K562 (cell line): ENCODE measurements at regions not wholly inside any gene's neighbourhood (a gene's known extent, or its start where the extent isn't known, plus 50 kb on each side); places are given as distances from the start of the nearest gene placed in this dataset.

Source experiments
- ATF1 ChIP-seq, 2 experiments: fragments of 450-650 bp in 1 of 2; IDR thresholded peaks; 2 replicates each; pipeline ENCODE4 v1.6.1; 2016; ENCODE audit warnings: missing compliant biosample characterization in 1 of 2, missing genetic modification characterization in 1 of 2
- CEBPB ChIP-seq: fragments of 450-650 bp; IDR thresholded peaks from 2 replicates; pipeline ENCODE4 v1.6.1; 2016; ENCODE audit warnings: missing genetic modification characterization, missing compliant biosample characterization
- DMBX1 ChIP-seq: fragments of 250-450 bp; sonication (Bioruptor Pico); IDR thresholded peaks from 2 replicates; pipeline ENCODE4 v1.8.0; 2022; ENCODE audit warnings: inconsistent platforms, mild to moderate bottlenecking, moderate library complexity, borderline replicate concordance
- ELF4 ChIP-seq: fragments of 450-650 bp; formaldehyde crosslinking; IDR thresholded peaks from 2 replicates; pipeline ENCODE4 v1.4.0; 2022; ENCODE audit warnings: missing genetic modification characterization
- FUS ChIP-seq: fragments of 200-400 bp; formaldehyde crosslinking; optimal IDR thresholded peaks from 2 replicates; pipeline ENCODE3; 2017; ENCODE audit warnings: low read depth, low read length
- HNRNPL ChIP-seq: fragments of 200-400 bp; formaldehyde crosslinking; IDR thresholded peaks from 2 replicates; pipeline ENCODE4 v1.6.1; 2017; ENCODE audit warnings: low read depth, mild to moderate bottlenecking, low read length
- ILK ChIP-seq: fragments of 450-650 bp; IDR thresholded peaks from 2 replicates; pipeline ENCODE4 v1.6.1; 2016; ENCODE audit warnings: missing genetic modification characterization, low read depth, mild to moderate bottlenecking, missing compliant biosample characterization, moderate library complexity, borderline replicate concordance
- NKRF ChIP-seq: fragments of 450-650 bp; IDR thresholded peaks from 2 replicates; pipeline ENCODE4 v1.6.1; 2016; ENCODE audit warnings: borderline replicate concordance
- NR2F6 ChIP-seq: fragments of 450-650 bp; formaldehyde crosslinking; IDR thresholded peaks from 2 replicates; pipeline ENCODE4 v1.4.0; 2020; ENCODE audit warnings: mild to moderate bottlenecking
- POLR2AphosphoS2 ChIP-seq: IDR thresholded peaks from 2 replicates; pipeline ENCODE4 v1.6.1; 2012; ENCODE audit warnings: low read length, improper control_type of control experiment
- POLR2H ChIP-seq: IDR thresholded peaks from 2 replicates; pipeline ENCODE4 v1.6.1; 2016; ENCODE audit warnings: missing genetic modification characterization, low read depth, mild to moderate bottlenecking, control low read depth, missing compliant biosample characterization, moderate library complexity
- RAD21 ChIP-seq, 2 experiments: fragments of 250-450 bp in 1 of 2; fragments of 450-650 bp in 1 of 2; sonication (Bioruptor Pico) in 1 of 2; formaldehyde crosslinking in 1 of 2; IDR thresholded peaks in 1 of 2; conservative IDR thresholded peaks in 1 of 2; 2 replicates each; pipeline versions ENCODE4 v1.4.0 to v1.8.0; 2020 to 2022; ENCODE audit warnings: mild to moderate bottlenecking in 2 of 2, moderate library complexity in 1 of 2
- SRF ChIP-seq, 2 experiments: fragments of 250-450, 450-650 bp in 1 of 2; sonication (Bioruptor Pico) in 1 of 2; sonication (generic) in 1 of 2; formaldehyde crosslinking; IDR thresholded peaks; 2 replicates each; pipeline versions ENCODE4 v1.5.0 to v1.5.1; 2020 to 2022; ENCODE audit warnings: mild to moderate bottlenecking in 1 of 2, missing genetic modification reagents in 1 of 2
- STAT6 ChIP-seq: sonication (generic); formaldehyde crosslinking; IDR thresholded peaks from 2 replicates; pipeline ENCODE4 v1.8.1; 2023; ENCODE audit warnings: mild to moderate bottlenecking, missing genetic modification reagents
- ZNF121 ChIP-seq: sonication (generic); formaldehyde crosslinking; conservative IDR thresholded peaks from 2 replicates; pipeline ENCODE4 v1.8.0; 2022; ENCODE audit warnings: missing genetic modification reagents
- ZNF324 ChIP-seq: fragments of 250-450 bp; sonication (Bioruptor Pico); IDR thresholded peaks from 2 replicates; pipeline ENCODE4 v1.4.0; 2020; ENCODE audit warnings: mild to moderate bottlenecking
- ZNF398 ChIP-seq: fragments of 250-450 bp; sonication (Bioruptor Pico); IDR thresholded peaks from 2 replicates; pipeline ENCODE4 v1.8.0; 2021; ENCODE audit warnings: moderate library complexity, mild to moderate bottlenecking, inconsistent platforms
- ZNF449 ChIP-seq: fragments of 250-450 bp; sonication (Bioruptor Pico); IDR thresholded peaks from 2 replicates; pipeline ENCODE4 v1.8.0; 2022; ENCODE audit warnings: moderate library complexity, mild to moderate bottlenecking, inconsistent platforms
- ZNF778 ChIP-seq: fragments of 450-650 bp; formaldehyde crosslinking; IDR thresholded peaks from 2 replicates; pipeline ENCODE4 v1.4.0; 2020; ENCODE audit warnings: mild to moderate bottlenecking, moderate library complexity

- TF ChIP-seq HNRNPL (no peak), POLR2AphosphoS2 (no peak), RAD21 (CRISPR knock-in tag; conservative IDR thresholded peaks at IDR 0.05 in 1 of 2, IDR thresholded peaks at IDR 0.05 in 1 of 2) (peak in 1 of 2 experiments; percentile 23; a peak in 1 of 4 replicates), ZNF778 (CRISPR knock-in tag) (no peak), STAT6 (CRISPR knock-in tag) (no peak), ZNF449 (CRISPR knock-in tag) (peak; percentile 98), NKRF (no peak), ZNF121 (CRISPR knock-in tag) (no peak), ELF4 (peak; percentile 95), CEBPB (tag) (no peak), SRF (CRISPR knock-in tag; IDR thresholded peaks at IDR 0.05) (peak in 1 of 2 experiments; percentile 67; a peak in 2 of 4 replicates), FUS (no peak), DMBX1 (CRISPR knock-in tag) (peak; percentile 100), ZNF398 (CRISPR knock-in tag) (peak; percentile 84), ZNF324 (CRISPR knock-in tag) (peak; percentile 82), ILK (peak; percentile 77; the same call in 1 of the 2 replicates), ATF1 (CRISPR knock-in tag; IDR thresholded peaks at IDR 0.05) (no peak), ATF1 (tag; IDR thresholded peaks at IDR 0.05) (peak; percentile 59), NR2F6 (no peak), POLR2H (tag) (peak; percentile 77)
Measured at GRCh38 chr12:126903027-126903876, 1363.7 kb upstream of the TMEM132C start (continued).
